ENCODE measurements at regions not wholly inside any gene's neighbourhood (a gene's known extent, or its start where the extent isn't known, plus 50 kb on each side); places are given as distances from the start of the nearest gene placed in this dataset.

- WGBS (ENCODE audit: extremely low coverage, insufficient coverage, insufficient read length), result no CpG with 5 or more reads among the region's 4 CpGs
- H3K4me2 ChIP-seq (ENCODE audit: low read length), result no peak overlapping the region
Observed at GRCh38 chr9:12930906-12931305, 156.1 kb downstream of the LURAP1L start.

GRCh38 chr9:12933957-12934356 lies 159.1 kb downstream of the LURAP1L start:
- no peak overlapping the region for H3K23ac ChIP-seq (ENCODE audit: low read length)
- no peak overlapping the region for H4K8ac ChIP-seq (ENCODE audit: low read depth, low read length)
- WGBS (ENCODE audit: extremely low coverage, insufficient coverage, insufficient read length), result no CpG with 5 or more reads among the region's 2 CpGs
- peak overlapping the region; percentile 59 for H3K27ac ChIP-seq (ENCODE audit: low read depth, low read length)
- no peak overlapping the region for H3K18ac ChIP-seq (ENCODE audit: low read length)
- no peak overlapping the region for H4K91ac ChIP-seq (ENCODE audit: low read depth, low read length)
- no peaks in the 10 kb centered on the region for H3K9me3 ChIP-seq (ENCODE audit: insufficient read depth, low read depth, low read length)
- H2BK12ac ChIP-seq (ENCODE audit: low read length), result no peak overlapping the region
- no peak overlapping the region for H3K4me2 ChIP-seq (ENCODE audit: low read length)
- H3K36me3 ChIP-seq (ENCODE audit: control insufficient read depth in 1 of 2, insufficient read depth in 2 of 2, low read length in 2 of 2), result no peaks in the 10 kb centered on the region
- no peaks in the 10 kb centered on the region for H3K27me3 ChIP-seq (ENCODE audit: insufficient read depth, low read length)
- peaks cover 8 to 17% of the 10 kb centered on the region in 2 experiments for H3K4me1 ChIP-seq (ENCODE audit: control insufficient read depth in 1 of 2, insufficient read depth in 2 of 2, low read length in 2 of 2)
- H4K12ac ChIP-seq (ENCODE audit: low read depth, low read length), result no peak overlapping the region
- no peaks in the 10 kb centered on the region for H3K79me2 ChIP-seq (ENCODE audit: control insufficient read depth, insufficient read depth, low read length, poor library complexity)
- no peak overlapping the region for H2AFZ ChIP-seq (ENCODE audit: insufficient read depth, low read length, poor library complexity)
- no peak overlapping the region for H2AK5ac ChIP-seq (ENCODE audit: low read length)
- DNase-seq, result no peak
- no peak overlapping the region for H3K4ac ChIP-seq (ENCODE audit: low read depth, low read length)
- no peak overlapping the region for H3K9ac ChIP-seq (ENCODE audit: low read length)
- H3K14ac ChIP-seq (ENCODE audit: low read length), result no peak overlapping the region
- no peak overlapping the region for H2BK5ac ChIP-seq (ENCODE audit: low read depth, low read length, poor library complexity)
- H3K4me3 ChIP-seq (ENCODE audit: low read depth, low read length), result no peak overlapping the region
- no peak overlapping the region for H2BK120ac ChIP-seq (ENCODE audit: insufficient read depth, low read length, poor library complexity)
- peaks cover 13% of the 10 kb centered on the region for H3K79me1 ChIP-seq (ENCODE audit: low read length)

More at GRCh38 chr9:12930906-12931305, 156.1 kb downstream of the LURAP1L start:
- Histone ChIP-seq H4K91ac (ENCODE audit: low read depth, low read length) (peak overlapping the region; percentile 55), H3K9ac (ENCODE audit: low read length) (no peak overlapping the region), H3K36me3 (ENCODE audit: control insufficient read depth in 1 of 2, insufficient read depth in 2 of 2, low read length in 2 of 2) (no peaks in the 10 kb centered on the region), H3K27me3 (ENCODE audit: insufficient read depth, low read length) (no peaks in the 10 kb centered on the region), H3K4me1 (ENCODE audit: control insufficient read depth in 1 of 2, insufficient read depth in 2 of 2, low read length in 2 of 2) (peaks cover 8 to 17% of the 10 kb centered on the region in 2 experiments), H3K79me2 (ENCODE audit: control insufficient read depth, insufficient read depth, low read length, poor library complexity) (no peaks in the 10 kb centered on the region), H3K4me3 (ENCODE audit: low read depth, low read length) (no peak overlapping the region), H3K79me1 (ENCODE audit: low read length) (peaks cover 15% of the 10 kb centered on the region), H3K27ac (ENCODE audit: low read depth, low read length) (peak overlapping the region; percentile 64), H3K18ac (ENCODE audit: low read length) (no peak overlapping the region), H2BK5ac (ENCODE audit: low read depth, low read length, poor library complexity) (peak overlapping the region; percentile 0), H2BK120ac (ENCODE audit: insufficient read depth, low read length, poor library complexity) (no peak overlapping the region), H3K14ac (ENCODE audit: low read length) (no peak overlapping the region), H4K12ac (ENCODE audit: low read depth, low read length) (no peak overlapping the region), H2AFZ (ENCODE audit: insufficient read depth, low read length, poor library complexity) (no peak overlapping the region), H3K23ac (ENCODE audit: low read length) (no peak overlapping the region), H3K4ac (ENCODE audit: low read depth, low read length) (no peak overlapping the region), H4K8ac (ENCODE audit: low read depth, low read length) (no peak overlapping the region), H2AK5ac (ENCODE audit: low read length) (no peak overlapping the region), H3K9me3 (ENCODE audit: insufficient read depth, low read depth, low read length) (no peaks in the 10 kb centered on the region), H2BK12ac (ENCODE audit: low read length) (no peak overlapping the region)
- no peak for DNase-seq

GRCh38 chr9:12934545-12935272 lies 159.9 kb downstream of the LURAP1L start:
- Histone ChIP-seq H3K36me3 (ENCODE audit: control insufficient read depth in 1 of 2, insufficient read depth in 2 of 2, low read length in 2 of 2) (no peaks in the 10 kb centered on the region), H4K12ac (ENCODE audit: low read depth, low read length) (no peak overlapping the region), H3K27ac (ENCODE audit: low read depth, low read length) (no peak overlapping the region), H2BK12ac (ENCODE audit: low read length) (peak overlapping the region; percentile 58), H3K9me3 (ENCODE audit: insufficient read depth, low read depth, low read length) (no peaks in the 10 kb centered on the region), H4K91ac (ENCODE audit: low read depth, low read length) (no peak overlapping the region), H3K27me3 (ENCODE audit: insufficient read depth, low read length) (no peaks in the 10 kb centered on the region), H3K23ac (ENCODE audit: low read length) (no peak overlapping the region), H3K79me1 (ENCODE audit: low read length) (peaks cover 13% of the 10 kb centered on the region), H3K4me3 (ENCODE audit: low read depth, low read length) (no peak overlapping the region), H3K4me2 (ENCODE audit: low read length) (no peak overlapping the region), H4K8ac (ENCODE audit: low read depth, low read length) (no peak overlapping the region), H2AFZ (ENCODE audit: insufficient read depth, low read length, poor library complexity) (no peak overlapping the region), H3K18ac (ENCODE audit: low read length) (no peak overlapping the region), H2BK5ac (ENCODE audit: low read depth, low read length, poor library complexity) (no peak overlapping the region), H3K9ac (ENCODE audit: low read length) (no peak overlapping the region), H2AK5ac (ENCODE audit: low read length) (no peak overlapping the region), H3K14ac (ENCODE audit: low read length) (no peak overlapping the region), H2BK120ac (ENCODE audit: insufficient read depth, low read length, poor library complexity) (no peak overlapping the region), H3K4ac (ENCODE audit: low read depth, low read length) (no peak overlapping the region), H3K79me2 (ENCODE audit: control insufficient read depth, insufficient read depth, low read length, poor library complexity) (no peaks in the 10 kb centered on the region), H3K4me1 (ENCODE audit: control insufficient read depth in 1 of 2, insufficient read depth in 2 of 2, low read length in 2 of 2) (peaks cover 8 to 17% of the 10 kb centered on the region in 2 experiments)
- WGBS (ENCODE audit: extremely low coverage, insufficient coverage, insufficient read length), result no CpG with 5 or more reads among the region's 6 CpGs
- no peak for DNase-seq

- Histone ChIP-seq H3K9me3 (ENCODE audit: insufficient read depth, low read depth, low read length) (no peaks in the 10 kb centered on the region), H2BK120ac (ENCODE audit: insufficient read depth, low read length, poor library complexity) (no peak overlapping the region), H3K27me3 (ENCODE audit: insufficient read depth, low read length) (no peaks in the 10 kb centered on the region), H3K14ac (ENCODE audit: low read length) (no peak overlapping the region), H3K4me1 (ENCODE audit: control insufficient read depth in 1 of 2, insufficient read depth in 2 of 2, low read length in 2 of 2) (peaks cover 8 to 12% of the 10 kb centered on the region in 2 experiments), H3K4me3 (ENCODE audit: low read depth, low read length) (no peak overlapping the region), H2BK12ac (ENCODE audit: low read length) (no peak overlapping the region), H4K8ac (ENCODE audit: low read depth, low read length) (no peak overlapping the region), H3K23ac (ENCODE audit: low read length) (no peak overlapping the region), H3K27ac (ENCODE audit: low read depth, low read length) (no peak overlapping the region), H2AFZ (ENCODE audit: insufficient read depth, low read length, poor library complexity) (no peak overlapping the region), H3K79me2 (ENCODE audit: control insufficient read depth, insufficient read depth, low read length, poor library complexity) (no peaks in the 10 kb centered on the region), H3K36me3 (ENCODE audit: control insufficient read depth in 1 of 2, insufficient read depth in 2 of 2, low read length in 2 of 2) (no peaks in the 10 kb centered on the region), H2BK5ac (ENCODE audit: low read depth, low read length, poor library complexity) (no peak overlapping the region), H3K9ac (ENCODE audit: low read length) (no peak overlapping the region), H4K91ac (ENCODE audit: low read depth, low read length) (no peak overlapping the region), H3K4me2 (ENCODE audit: low read length) (no peak overlapping the region), H2AK5ac (ENCODE audit: low read length) (no peak overlapping the region), H3K18ac (ENCODE audit: low read length) (no peak overlapping the region), H3K79me1 (ENCODE audit: low read length) (peaks cover 8% of the 10 kb centered on the region), H4K12ac (ENCODE audit: low read depth, low read length) (no peak overlapping the region), H3K4ac (ENCODE audit: low read depth, low read length) (no peak overlapping the region)
- DNase-seq, result no peak
- no CpG with 5 or more reads among the region's 2 CpGs for WGBS (ENCODE audit: extremely low coverage, insufficient coverage, insufficient read length)
Observed at GRCh38 chr9:12935714-12936113, 160.9 kb downstream of the LURAP1L start.
